Common myeloid progenitor, CD34-positive (primary cell): ENCODE measurements at regions not wholly inside any gene's neighbourhood (a gene's known extent, or its start where the extent isn't known, plus 50 kb on each side); places are given as distances from the start of the nearest gene placed in this dataset.

Experiments
- CTCF ChIA-PET: fragments of 350-600 bp; sonication (Branson Sonifier 250); formaldehyde crosslinking; loops from one replicate; lab custom pipeline; 2021; ENCODE audit warnings: antibody characterized with exemption; lab: Charles Lee
- POLR2A ChIA-PET: fragments of 350-600 bp; sonication (Branson Sonifier 250); formaldehyde crosslinking; loops from one replicate; lab custom pipeline; 2021; ENCODE audit warnings: antibody characterized with exemption; lab: Charles Lee
- DNase-seq, 3 donors: peaks; one replicate each; pipeline versions ENCODE4 v3.0.0 to v3.0.0-alpha.2; 2013
- H3K27ac ChIP-seq, 2 experiments: 1 replicate in 1 of 2; 2 replicates in 1 of 2; pipeline ENCODE4 v1.7.0; 2013; ENCODE audit warnings: inconsistent platforms in 2 of 2, low read length in 2 of 2, mild to moderate bottlenecking in 2 of 2, low read depth in 1 of 2, moderate library complexity in 1 of 2; ENCODE audit not compliant: severe bottlenecking in 2 of 2, insufficient read depth in 1 of 2, poor library complexity in 1 of 2
- H3K27me3 ChIP-seq, 5 experiments: replicated peaks in 2 of 5; 1 replicate in 3 of 5; 2 replicates in 2 of 5; pipeline versions ENCODE4 v1.6.1 to v1.7.0; 2013; ENCODE audit warnings: low read length in 4 of 5, mild to moderate bottlenecking in 2 of 5, moderate library complexity in 2 of 5, inconsistent platforms in 1 of 5; ENCODE audit not compliant: insufficient read depth in 5 of 5, control insufficient read depth in 4 of 5
- H3K36me3 ChIP-seq, 4 experiments: 1 replicate in 2 of 4; 2 replicates in 2 of 4; pipeline versions ENCODE4 v1.6.1 to v1.7.0; 2013; ENCODE audit warnings: low read length in 3 of 4, control low read depth in 1 of 4, mild to moderate bottlenecking in 1 of 4; ENCODE audit not compliant: control insufficient read depth in 4 of 4, insufficient read depth in 4 of 4
- H3K4me1 ChIP-seq, 4 experiments: 1 replicate in 3 of 4; 2 replicates in 1 of 4; pipeline versions ENCODE4 v1.6.1 to v1.7.1; 2013; ENCODE audit warnings: low read length in 3 of 4, mild to moderate bottlenecking in 3 of 4, control low read depth in 1 of 4, inconsistent platforms in 1 of 4, moderate library complexity in 1 of 4; ENCODE audit not compliant: control insufficient read depth in 4 of 4, insufficient read depth in 4 of 4; ENCODE audit errors: control extremely low read depth in 1 of 4
- H3K4me3 ChIP-seq, 7 experiments: 1 replicate in 4 of 7; 2 replicates in 3 of 7; pipeline versions ENCODE4 v1.5.1 to v1.7.0; 2013; ENCODE audit warnings: mild to moderate bottlenecking in 7 of 7, low read length in 6 of 7, moderate library complexity in 6 of 7, inconsistent platforms in 2 of 7, low read depth in 2 of 7, control low read depth in 1 of 7; ENCODE audit not compliant: insufficient read depth in 4 of 7, control insufficient read depth in 1 of 7; ENCODE audit errors: extremely low read depth in 1 of 7
- H3K9me3 ChIP-seq, 5 experiments: 1 replicate in 4 of 5; 2 replicates in 1 of 5; pipeline versions ENCODE4 v1.6.1 to v1.7.1; 2013; ENCODE audit warnings: low read length in 4 of 5, mild to moderate bottlenecking in 2 of 5, inconsistent platforms in 1 of 5, low read depth in 1 of 5, moderate library complexity in 1 of 5; ENCODE audit not compliant: control insufficient read depth in 4 of 5, insufficient read depth in 2 of 5; ENCODE audit errors: control extremely low read depth in 1 of 5
- WGBS: methylation state at CpG from one replicate; pipeline ENCODE4 v1.1.5; 2013; ENCODE audit not compliant: insufficient coverage; 5-methylcytosine and 5-hydroxymethylcytosine counted together

DNA sequence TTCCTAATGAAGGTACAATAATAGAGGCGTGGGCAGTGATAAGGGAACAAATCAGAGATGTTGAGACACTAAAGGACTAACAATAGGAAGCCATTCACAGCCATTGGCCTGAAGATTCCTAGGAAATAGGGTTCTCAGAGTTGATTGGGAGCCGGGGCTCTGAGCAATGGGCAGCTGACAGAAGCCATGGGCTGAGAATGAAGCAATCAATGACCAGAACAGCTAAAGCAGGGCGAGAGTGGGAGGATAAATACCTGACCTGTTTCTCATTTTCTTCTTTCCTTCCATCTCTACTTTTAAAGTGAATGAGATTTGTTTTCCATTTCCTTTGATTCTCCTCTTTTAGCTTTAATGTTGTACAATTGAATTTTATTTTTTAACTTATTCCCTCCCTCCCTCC is 774.7 kb upstream of the ADGRL4 start:
- no peak overlapping the region for H3K4me3 ChIP-seq
- H3K27me3 ChIP-seq, result no peaks in the 10 kb centered on the region
- peaks cover 0 to 1% (median 0%) of the 10 kb centered on the region in 5 experiments for H3K9me3 ChIP-seq
- H3K36me3 ChIP-seq, result no peaks in the 10 kb centered on the region
- CTCF ChIA-PET, result interaction anchor here (1.2 kb wide), 1 partner anchor 9 kb away, joined by 3 read pairs; no protein-coding TSS in a partner anchor
- no peak overlapping the region for H3K27ac ChIP-seq
- WGBS, result 88% methylated on average over 1 of the region's 3 CpGs
- no peaks in the 10 kb centered on the region for H3K4me1 ChIP-seq
- DNase-seq, result no peak
- POLR2A ChIA-PET, result interaction anchor here (0.7 kb wide), 1 partner anchor 46 kb away, joined by 3 read pairs; no protein-coding TSS in a partner anchor

DNA sequence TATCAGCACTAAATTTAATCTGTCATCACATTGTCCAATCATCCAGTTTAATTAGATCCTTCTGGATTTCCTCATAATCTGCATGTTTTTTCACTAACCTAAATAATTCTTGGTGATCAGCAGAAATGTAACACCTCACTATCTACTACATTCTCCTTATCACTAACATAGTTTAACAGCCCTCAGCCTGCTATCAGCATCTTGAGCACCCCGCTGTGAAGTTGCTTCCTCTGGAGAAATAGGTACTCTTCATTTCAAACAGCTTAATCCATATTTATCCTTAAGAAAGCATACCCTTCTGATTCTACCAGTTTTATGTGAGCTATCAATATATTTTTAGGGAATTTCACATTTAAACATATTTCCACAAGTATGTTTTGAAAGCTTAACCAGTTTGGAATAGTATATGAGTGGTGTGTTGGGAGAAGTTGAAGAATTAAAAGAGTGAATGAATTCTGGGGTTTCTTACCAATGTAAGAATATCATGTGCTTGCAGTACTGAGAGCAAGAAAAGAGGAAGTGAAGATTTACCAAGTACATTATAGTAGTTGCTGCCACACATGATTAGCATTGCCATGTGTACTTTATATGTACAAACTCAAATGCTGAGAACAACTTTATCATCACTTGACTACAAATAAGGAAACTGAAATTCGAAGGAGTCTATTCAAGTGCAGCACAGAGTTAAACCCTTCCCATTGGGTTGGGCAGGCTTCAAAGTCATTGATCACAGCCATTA is 771.1 kb upstream of the ADGRL4 start:
- 60% methylated on average over 2 of the region's 2 CpGs for WGBS
- POLR2A ChIA-PET, result no interaction called here

DNA sequence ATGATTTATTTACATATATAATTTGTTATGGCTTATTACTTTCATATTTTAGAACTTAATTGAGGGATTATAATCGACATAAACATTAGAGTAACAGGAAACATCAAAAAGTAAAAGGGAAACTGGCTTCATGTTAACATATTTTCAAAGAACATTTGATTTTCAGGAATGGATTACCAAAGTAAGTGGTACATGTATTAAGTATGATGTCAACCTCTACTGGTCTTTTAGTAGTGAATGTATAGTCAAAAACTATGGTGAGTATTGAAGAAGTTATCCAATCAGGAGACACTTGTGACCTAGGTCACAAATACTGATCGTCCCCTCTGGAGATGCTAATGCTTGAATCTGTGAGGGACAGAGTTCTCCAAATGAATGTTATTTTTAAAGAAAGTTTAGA is 768.9 kb upstream of the ADGRL4 start:
- WGBS, result no CpG with 5 or more reads among the region's 2 CpGs
- CTCF ChIA-PET, result no interaction called here
- DNase-seq, result no peak
- Histone ChIP-seq H3K4me1 (no peaks in the 10 kb centered on the region), H3K4me3 (no peak overlapping the region), H3K27me3 (no peaks in the 10 kb centered on the region), H3K9me3 (no peaks in the 10 kb centered on the region), H3K36me3 (no peaks in the 10 kb centered on the region), H3K27ac (no peak overlapping the region)
- POLR2A ChIA-PET, result no interaction called here

More for the DNA sequence above, 771.1 kb upstream of the ADGRL4 start:
- CTCF ChIA-PET, result no interaction called here
- no peaks in the 10 kb centered on the region for H3K36me3 ChIP-seq
- DNase-seq, result no peak
- no peak overlapping the region for H3K27ac ChIP-seq
- no peaks in the 10 kb centered on the region for H3K4me1 ChIP-seq
- H3K4me3 ChIP-seq, result no peak overlapping the region
- H3K9me3 ChIP-seq, result peaks cover 0 to 1% (median 0%) of the 10 kb centered on the region in 5 experiments
- H3K27me3 ChIP-seq, result no peaks in the 10 kb centered on the region

DNA sequence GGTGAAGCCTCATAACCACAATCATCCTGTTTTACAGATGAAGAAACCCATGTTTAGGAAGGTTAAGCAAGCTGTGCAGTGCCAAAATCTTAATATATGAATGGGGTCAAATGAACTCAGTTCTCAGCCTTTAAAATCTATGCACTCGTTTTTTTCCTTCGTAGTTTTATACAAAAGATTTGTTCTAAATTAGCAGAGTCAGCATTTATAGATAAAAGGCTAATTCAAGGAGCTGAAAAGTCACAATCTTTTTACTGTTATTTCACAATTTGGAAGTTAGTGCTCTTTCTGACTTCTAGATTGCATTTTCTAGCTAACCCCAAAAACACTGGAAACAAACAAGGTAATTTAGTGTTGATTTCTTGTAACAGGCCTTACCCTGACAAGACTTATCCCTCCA is 766.9 kb upstream of the ADGRL4 start:
- Histone ChIP-seq H3K9me3 (no peaks in the 10 kb centered on the region), H3K27ac (no peak overlapping the region), H3K4me1 (no peaks in the 10 kb centered on the region), H3K36me3 (no peaks in the 10 kb centered on the region), H3K4me3 (no peak overlapping the region), H3K27me3 (no peaks in the 10 kb centered on the region)
- POLR2A ChIA-PET, result no interaction called here
- 94% methylated on average over 2 of the region's 2 CpGs for WGBS
- CTCF ChIA-PET, result interaction anchor here (1.5 kb wide), 1 partner anchor 13 kb away, joined by 3 read pairs; no protein-coding TSS in a partner anchor
- DNase-seq, result no peak

- CTCF ChIA-PET, result no interaction called here
- no peaks in the 10 kb centered on the region for H3K4me1 ChIP-seq
- H3K27me3 ChIP-seq, result no peaks in the 10 kb centered on the region
- POLR2A ChIA-PET, result no interaction called here
- no peak overlapping the region for H3K4me3 ChIP-seq
- H3K9me3 ChIP-seq, result no peaks in the 10 kb centered on the region
- DNase-seq, result no peak
- H3K27ac ChIP-seq, result no peak overlapping the region
- no peaks in the 10 kb centered on the region for H3K36me3 ChIP-seq
Measured at GRCh38 chr1:79762461-79762860, 755.9 kb upstream of the ADGRL4 start.

- no peak for DNase-seq
- no peak overlapping the region for H3K4me3 ChIP-seq
- no peaks in the 10 kb centered on the region for H3K9me3 ChIP-seq
- ChIA-PET POLR2A (no interaction called here), CTCF (no interaction called here)
- WGBS, result no CpG with 5 or more reads among the region's 1 CpG
- no peaks in the 10 kb centered on the region for H3K4me1 ChIP-seq
- H3K36me3 ChIP-seq, result no peaks in the 10 kb centered on the region
- no peaks in the 10 kb centered on the region for H3K27me3 ChIP-seq
- H3K27ac ChIP-seq, result no peak overlapping the region
Measured at GRCh38 chr1:79760531-79760930, 754.0 kb upstream of the ADGRL4 start.

- Histone ChIP-seq H3K27me3 (no peaks in the 10 kb centered on the region), H3K27ac (no peak overlapping the region), H3K9me3 (no peaks in the 10 kb centered on the region), H3K4me3 (no peak overlapping the region), H3K36me3 (no peaks in the 10 kb centered on the region), H3K4me1 (no peaks in the 10 kb centered on the region)
- no peak for DNase-seq
- POLR2A ChIA-PET, result no interaction called here
- WGBS, result no CpG with 5 or more reads among the region's 2 CpGs
- CTCF ChIA-PET, result no interaction called here
Measured at GRCh38 chr1:79749607-79750006, 743.1 kb upstream of the ADGRL4 start.
